Fibroblast of lung (primary cell): ENCODE measurements at regions not wholly inside any gene's neighbourhood (a gene's known extent, or its start where the extent isn't known, plus 50 kb on each side); places are given as distances from the start of the nearest gene placed in this dataset.
"Not testable (repeated sequence)": the region's sequence is repeated elsewhere in the genome, so short reads cannot be mapped to it uniquely, and the experiment has no call there.

ENCODE experiments used
- DNase-seq, 2 donors: peaks; one replicate each; pipeline versions ENCODE4 v3.0.0 to v3.0.0-alpha.2; 2010; ENCODE audit warnings: low read depth in 2 of 2
- H2AFZ ChIP-seq: 2 replicates; pipeline ENCODE4 v1.5.1; 2012; ENCODE audit warnings: low read length, control low read depth, inconsistent platforms
- H3K27ac ChIP-seq: 2 replicates; pipeline ENCODE4 v1.5.1; 2011; ENCODE audit warnings: low read length, control low read depth; ENCODE audit not compliant: insufficient read depth
- H3K27me3 ChIP-seq: 2 replicates; pipeline ENCODE4 v1.5.1; 2011; ENCODE audit warnings: mild to moderate bottlenecking, low read length; ENCODE audit not compliant: control insufficient read depth, insufficient read depth
- H3K36me3 ChIP-seq: 2 replicates; pipeline ENCODE4 v1.5.1; 2011; ENCODE audit warnings: low read length; ENCODE audit not compliant: control insufficient read depth, insufficient read depth
- H3K4me1 ChIP-seq: 2 replicates; pipeline ENCODE4 v1.5.1; 2011; ENCODE audit warnings: low read length; ENCODE audit not compliant: control insufficient read depth, insufficient read depth; ENCODE audit errors: extremely low read depth
- H3K4me2 ChIP-seq: 2 replicates; pipeline ENCODE4 v1.5.1; 2011; ENCODE audit warnings: low read length, control low read depth; ENCODE audit not compliant: insufficient read depth; ENCODE audit errors: extremely low read depth
- H3K4me3 ChIP-seq, 4 experiments: fragments of 200-600 bp in 1 of 4; sonication (generic) in 1 of 4; replicated peaks in 1 of 4; 2 replicates each; pipeline ENCODE4 v1.5.1; 2011 to 2016; ENCODE audit warnings: low read length in 4 of 4, low read depth in 3 of 4, mild to moderate bottlenecking in 3 of 4, control low read depth in 2 of 4, inconsistent platforms in 1 of 4, mixed read lengths in 1 of 4; ENCODE audit not compliant: insufficient read depth in 1 of 4; ENCODE audit errors: control extremely low read depth in 1 of 4
- H3K79me2 ChIP-seq: 2 replicates; pipeline ENCODE4 v1.5.1; 2012; ENCODE audit warnings: mild to moderate bottlenecking, low read length, inconsistent platforms; ENCODE audit not compliant: control insufficient read depth, insufficient read depth
- H3K9ac ChIP-seq: 2 replicates; pipeline ENCODE4 v1.5.1; 2011; ENCODE audit warnings: mild to moderate bottlenecking, low read length, control low read depth; ENCODE audit not compliant: insufficient read depth
- H3K9me3 ChIP-seq: 2 replicates; pipeline ENCODE4 v1.5.1; 2012; ENCODE audit warnings: low read depth, low read length; ENCODE audit not compliant: control insufficient read depth, insufficient read depth
- H4K20me1 ChIP-seq: 2 replicates; pipeline ENCODE4 v1.5.1; 2011; ENCODE audit warnings: low read length; ENCODE audit not compliant: control insufficient read depth, insufficient read depth; ENCODE audit errors: extremely low read depth
- CTCF ChIP-seq, 2 donors: IDR thresholded peaks in 1 of 2; conservative IDR thresholded peaks in 1 of 2; 1 replicate in 1 of 2; 2 replicates in 1 of 2; pipeline ENCODE4 v1.5.1; 2011 to 2012; ENCODE audit warnings: low read length in 2 of 2, control low read depth in 1 of 2, inconsistent platforms in 1 of 2, low read depth in 1 of 2, mild to moderate bottlenecking in 1 of 2
- EZH2 ChIP-seq: IDR thresholded peaks from 2 replicates; pipeline ENCODE4 v1.5.1; 2012; ENCODE audit warnings: low read length, control low read depth, mild to moderate bottlenecking; ENCODE audit errors: missing control alignments

- no peak for DNase-seq
- H3K9ac ChIP-seq: no peak overlapping the region
- no peaks in the 10 kb centered on the region for H3K79me2 ChIP-seq
- H3K4me2 ChIP-seq: no peak overlapping the region
- no peaks in the 10 kb centered on the region for H3K4me1 ChIP-seq
- H3K27me3 ChIP-seq: no peaks in the 10 kb centered on the region
- no peak overlapping the region for H2AFZ ChIP-seq
- no peaks in the 10 kb centered on the region for H4K20me1 ChIP-seq
- no peak overlapping the region for H3K27ac ChIP-seq
- TF ChIP-seq CTCF (conservative IDR thresholded peaks at IDR 0.05 in 1 of 2, IDR thresholded peaks at IDR 0.05 in 1 of 2; ENCODE audit: low read depth in 1 of 2, low read length in 2 of 2): no peak
- no peak for TF ChIP-seq EZH2
- H3K36me3 ChIP-seq: no peaks in the 10 kb centered on the region
- H3K9me3 ChIP-seq: no peaks in the 10 kb centered on the region
- no peak overlapping the region for H3K4me3 ChIP-seq
Measured at GRCh38 chr2:31810200-31810917, 200.4 kb downstream of the MEMO1 start.

- Histone ChIP-seq H3K36me3 (no peaks in the 10 kb centered on the region), H3K4me1 (no peaks in the 10 kb centered on the region), H4K20me1 (no peaks in the 10 kb centered on the region), H3K4me3 (no peak overlapping the region), H3K9me3 (no peaks in the 10 kb centered on the region), H2AFZ (no peak overlapping the region), H3K9ac (no peak overlapping the region), H3K27me3 (no peaks in the 10 kb centered on the region), H3K79me2 (no peaks in the 10 kb centered on the region), H3K27ac (no peak overlapping the region), H3K4me2 (no peak overlapping the region)
- TF ChIP-seq EZH2 (no peak), CTCF (conservative IDR thresholded peaks at IDR 0.05 in 1 of 2, IDR thresholded peaks at IDR 0.05 in 1 of 2; ENCODE audit: low read depth in 1 of 2, low read length in 2 of 2) (no peak)
- no peak for DNase-seq
Measured at GRCh38 chr2:31805688-31806087, 205.1 kb downstream of the MEMO1 start.

GRCh38 chr2:31803481-31804153, 207.2 kb downstream of the MEMO1 start:
- not testable (repeated sequence) for H2AFZ ChIP-seq, H3K4me2 ChIP-seq, H4K20me1 ChIP-seq, H3K79me2 ChIP-seq, H3K27ac ChIP-seq, H3K4me1 ChIP-seq, H3K36me3 ChIP-seq, H3K9ac ChIP-seq, DNase-seq, H3K9me3 ChIP-seq, H3K4me3 ChIP-seq, H3K27me3 ChIP-seq
